ENCODE measurements at regions not wholly inside any gene's neighbourhood (a gene's known extent, or its start where the extent isn't known, plus 50 kb on each side); places are given as distances from the start of the nearest gene placed in this dataset.

- no peak for ATAC-seq (replicated peaks in 6 of 8)
- no peak overlapping the region for H3K27ac ChIP-seq
- WGBS, 10 experiments, result 47 to 90% (median 80%) methylated on average over 1 to 2 of the region's 2 CpGs; no CpG with 5 or more reads in 5 of the 10 experiments
- in situ Hi-C loops (cut with MboI; ENCODE audit: low pct_unique_long_range_greater_than_20kb in 2 of 9, low sequenced_read_pairs in 9 of 9, unreplicated experiment in 9 of 9), result no loop called here
- H3K4me3 ChIP-seq, result no peak overlapping the region
- H3K4me1 ChIP-seq (replicated peaks in 1 of 2), result no peaks in the 10 kb centered on the region
Measured at GRCh38 chrX:21056622-21057021, 317.6 kb upstream of the CNKSR2 start.

DNA sequence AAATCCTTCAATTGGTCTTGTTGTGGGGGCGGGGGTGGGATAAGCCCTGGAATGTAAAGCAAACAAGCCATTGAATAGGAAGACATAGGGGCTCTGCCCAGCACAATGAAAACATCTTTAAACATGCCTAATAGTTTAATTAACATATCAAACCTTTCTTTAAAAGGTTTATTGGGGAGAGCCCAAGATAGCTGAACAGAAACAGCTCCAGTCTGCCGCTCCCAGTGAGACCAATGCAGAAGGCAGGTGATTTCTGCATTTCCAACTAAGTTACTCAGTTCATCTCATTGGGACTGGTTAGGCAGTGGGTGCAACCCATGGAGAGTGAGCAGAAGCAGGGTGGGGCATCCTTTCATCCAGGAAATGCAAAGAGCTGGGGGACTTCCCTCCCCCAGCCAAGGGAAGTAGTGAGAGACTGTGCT, 327.2 kb upstream of the CNKSR2 start:
- in situ Hi-C loops (cut with MboI; ENCODE audit: low pct_unique_long_range_greater_than_20kb in 2 of 9, low sequenced_read_pairs in 9 of 9, unreplicated experiment in 9 of 9), result no loop called here
- Histone ChIP-seq H3K4me1 (replicated peaks in 1 of 2) (no peaks in the 10 kb centered on the region), H3K27ac (no peak overlapping the region), H3K4me3 (no peak overlapping the region)
- ATAC-seq (replicated peaks in 6 of 8), result peak in 2 of 8 experiments; percentile 26 to 51
- 0 to 40% (median 29%) methylated on average over 1 to 2 of the region's 2 CpGs; no CpG with 5 or more reads in 7 of the 10 experiments for WGBS, 10 experiments

DNA sequence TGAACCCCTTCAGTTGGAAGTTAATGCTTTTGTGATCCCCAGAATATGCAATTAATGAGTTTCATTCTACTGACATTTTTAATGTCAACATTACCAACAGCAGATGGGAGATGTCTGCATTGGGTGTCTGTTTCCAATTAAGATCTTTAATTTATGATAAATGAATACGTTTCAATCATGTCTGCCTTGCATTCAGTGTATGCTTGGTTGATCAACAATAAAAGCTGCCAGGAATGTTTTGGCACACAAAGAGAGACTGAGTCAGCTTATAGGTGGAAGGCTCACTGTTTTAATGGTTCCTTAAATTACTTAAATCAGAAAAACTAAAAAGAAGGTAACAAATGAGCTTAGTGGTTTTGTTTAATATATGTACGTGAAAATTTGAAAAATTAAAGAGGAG, 359.9 kb upstream of the CNKSR2 start:
- Histone ChIP-seq H3K4me1 (replicated peaks in 1 of 2) (no peaks in the 10 kb centered on the region), H3K4me3 (no peak overlapping the region), H3K27ac (no peak overlapping the region)
- in situ Hi-C loops (cut with MboI; ENCODE audit: low pct_unique_long_range_greater_than_20kb in 2 of 9, low sequenced_read_pairs in 9 of 9, unreplicated experiment in 9 of 9), result no loop called here
- WGBS, 10 experiments, result 7 to 100% (median 44%) methylated on average over 1 to 2 of the region's 2 CpGs; no CpG with 5 or more reads in 6 of the 10 experiments
- no peak for ATAC-seq (replicated peaks in 6 of 8)

- WGBS, 10 experiments, result 0 to 79% (median 40%) methylated on average over 1 to 2 of the region's 2 CpGs; no CpG with 5 or more reads in 5 of the 10 experiments
- no peak overlapping the region for H3K27ac ChIP-seq
- no peak overlapping the region for H3K4me3 ChIP-seq
- peak in 2 of 8 experiments; percentile 31 to 81 for ATAC-seq (replicated peaks in 6 of 8)
- H3K4me1 ChIP-seq (replicated peaks in 1 of 2), result no peaks in the 10 kb centered on the region
- in situ Hi-C loops (cut with MboI; ENCODE audit: low pct_unique_long_range_greater_than_20kb in 2 of 9, low sequenced_read_pairs in 9 of 9, unreplicated experiment in 9 of 9), result no loop called here
Measured at GRCh38 chrX:21004835-21005234, 369.4 kb upstream of the CNKSR2 start.

DNA sequence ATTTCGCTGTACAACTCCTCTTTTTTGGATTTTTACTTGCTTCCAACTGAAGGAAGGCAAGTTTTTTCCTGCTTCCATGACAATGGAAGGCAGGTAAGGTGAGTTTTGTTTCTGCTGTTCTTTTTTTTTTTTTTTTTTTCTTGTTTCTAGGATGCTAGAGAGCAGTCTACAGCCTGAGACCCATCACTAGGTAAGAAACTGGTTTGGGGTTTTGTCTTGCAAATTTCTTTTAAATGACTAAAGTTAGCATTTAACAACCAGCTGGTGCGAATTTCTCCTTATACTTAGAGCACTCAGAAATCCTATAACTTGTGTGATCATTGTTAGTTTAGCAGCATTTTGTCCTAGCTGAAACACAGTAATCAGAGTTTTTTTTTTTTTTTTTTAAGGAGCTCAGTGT, 378.4 kb upstream of the CNKSR2 start:
- Histone ChIP-seq H3K4me1 (replicated peaks in 1 of 2) (no peaks in the 10 kb centered on the region), H3K27ac (no peak overlapping the region), H3K4me3 (no peak overlapping the region)
- no peak for ATAC-seq (replicated peaks in 6 of 8)
- in situ Hi-C loops (cut with MboI; ENCODE audit: low pct_unique_long_range_greater_than_20kb in 2 of 9, low sequenced_read_pairs in 9 of 9, unreplicated experiment in 9 of 9), result no loop called here
- 0 to 86% (median 51%) methylated on average over 1 to 2 of the region's 2 CpGs; no CpG with 5 or more reads in 4 of the 10 experiments for WGBS, 10 experiments

DNA sequence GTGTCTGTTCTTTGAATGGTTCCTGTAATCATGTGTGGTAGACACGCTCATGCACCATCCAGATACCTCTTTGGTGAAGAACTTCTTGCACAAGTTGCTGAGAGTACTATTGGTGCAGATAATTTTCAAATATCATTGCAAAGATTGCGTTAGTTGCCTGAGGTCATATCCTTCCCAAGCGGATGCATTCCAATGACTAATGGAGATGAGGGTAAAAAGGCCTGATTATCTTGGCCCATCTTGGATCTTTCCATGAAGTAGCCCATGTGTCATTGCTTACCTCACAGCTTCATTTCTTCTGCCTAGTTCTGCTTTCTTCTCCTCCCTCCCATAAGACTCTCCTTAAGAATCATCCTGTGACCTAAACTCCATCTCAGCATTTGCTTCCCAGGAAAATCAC, 384.9 kb upstream of the CNKSR2 start:
- no peak overlapping the region for H3K4me3 ChIP-seq
- no peak overlapping the region for H3K27ac ChIP-seq
- in situ Hi-C loops (cut with MboI; ENCODE audit: low pct_unique_long_range_greater_than_20kb in 2 of 9, low sequenced_read_pairs in 9 of 9, unreplicated experiment in 9 of 9), result no loop called here
- no peaks in the 10 kb centered on the region for H3K4me1 ChIP-seq (replicated peaks in 1 of 2)
- ATAC-seq (replicated peaks in 6 of 8), result no peak
- WGBS, 10 experiments, result 0 to 56% (median 41%) methylated on average over 1 to 3 of the region's 3 CpGs; no CpG with 5 or more reads in 7 of the 10 experiments

DNA sequence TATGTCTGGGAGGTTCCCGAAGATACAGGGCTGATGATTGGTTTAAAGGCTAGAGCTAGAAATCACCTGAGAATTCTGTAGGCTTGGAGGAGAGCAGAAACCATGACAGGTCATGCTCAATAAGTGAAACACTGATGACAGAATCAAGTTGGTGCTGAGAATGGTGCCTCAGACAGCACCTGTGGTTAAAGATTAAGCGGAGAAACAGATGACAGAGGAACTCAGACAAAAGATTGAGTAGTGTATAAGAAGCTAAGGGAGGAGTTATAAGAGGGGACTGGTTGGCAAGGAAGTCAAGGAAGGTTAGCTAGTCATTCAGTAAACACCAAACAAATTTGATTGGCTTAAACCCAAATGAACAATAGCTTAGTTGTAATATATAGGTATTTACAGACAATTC, 385.4 kb upstream of the CNKSR2 start:
- no peak overlapping the region for H3K4me3 ChIP-seq
- no peak for ATAC-seq (replicated peaks in 6 of 8)
- WGBS, 10 experiments, result 0 to 100% (median 71%) methylated on average over 1 to 2 of the region's 2 CpGs; no CpG with 5 or more reads in 4 of the 10 experiments
- H3K4me1 ChIP-seq (replicated peaks in 1 of 2), result no peaks in the 10 kb centered on the region
- in situ Hi-C loops (cut with MboI; ENCODE audit: low pct_unique_long_range_greater_than_20kb in 2 of 9, low sequenced_read_pairs in 9 of 9, unreplicated experiment in 9 of 9), result no loop called here
- no peak overlapping the region for H3K27ac ChIP-seq

DNA sequence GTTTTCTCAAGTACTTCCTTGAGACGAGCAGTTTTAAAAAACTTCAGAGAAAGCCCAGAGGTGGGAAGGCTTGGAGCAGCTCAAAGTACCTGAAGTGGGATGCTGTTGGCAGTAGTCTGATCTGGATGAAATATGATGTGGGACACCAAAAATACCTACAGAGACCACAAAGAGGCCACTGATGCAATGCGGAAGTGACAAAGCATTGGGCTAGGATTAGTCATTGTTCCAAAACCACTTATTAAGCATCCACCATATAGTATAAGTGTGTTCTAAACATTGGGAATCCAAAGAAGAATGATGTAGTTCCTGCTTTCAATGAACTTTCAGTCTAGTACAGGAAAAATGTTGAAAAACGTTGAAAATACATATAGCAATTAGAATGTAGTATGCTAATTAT, 386.1 kb upstream of the CNKSR2 start:
- Histone ChIP-seq H3K4me1 (replicated peaks in 1 of 2) (no peaks in the 10 kb centered on the region), H3K4me3 (no peak overlapping the region), H3K27ac (no peak overlapping the region)
- 0 to 100% (median 75%) methylated on average over 1 to 2 of the region's 3 CpGs; no CpG with 5 or more reads in 3 of the 10 experiments for WGBS, 10 experiments
- in situ Hi-C loops (cut with MboI; ENCODE audit: low pct_unique_long_range_greater_than_20kb in 2 of 9, low sequenced_read_pairs in 9 of 9, unreplicated experiment in 9 of 9), result no loop called here
- no peak for ATAC-seq (replicated peaks in 6 of 8)

- H3K27ac ChIP-seq, result no peak overlapping the region
- in situ Hi-C loops (cut with MboI; ENCODE audit: low pct_unique_long_range_greater_than_20kb in 2 of 9, low sequenced_read_pairs in 9 of 9, unreplicated experiment in 9 of 9), result no loop called here
- ATAC-seq (replicated peaks in 6 of 8), result peak in 1 of 8 experiments; percentile 16
- no peaks in the 10 kb centered on the region for H3K4me1 ChIP-seq (replicated peaks in 1 of 2)
- no peak overlapping the region for H3K4me3 ChIP-seq
- WGBS, 10 experiments, result 20 to 60% (median 31%) methylated on average over 1 of the region's 1 CpG; no CpG with 5 or more reads in 7 of the 10 experiments
Measured at GRCh38 chrX:20980426-20980825, 393.8 kb upstream of the CNKSR2 start.

GRCh38 chrX:20974326-20974725, 399.9 kb upstream of the CNKSR2 start:
- H3K4me3 ChIP-seq, result no peak overlapping the region
- WGBS, 10 experiments, result 40 to 100% (median 71%) methylated on average over 1 of the region's 2 CpGs; no CpG with 5 or more reads in 5 of the 10 experiments
- no peak overlapping the region for H3K27ac ChIP-seq
- no peak for ATAC-seq (replicated peaks in 6 of 8)
- in situ Hi-C loops (cut with MboI; ENCODE audit: low pct_unique_long_range_greater_than_20kb in 2 of 9, low sequenced_read_pairs in 9 of 9, unreplicated experiment in 9 of 9), result loop anchor here in 1 of 9 experiments (25.0 kb wide), 1 partner anchor 437 kb away; no protein-coding TSS in a partner anchor
- H3K4me1 ChIP-seq (replicated peaks in 1 of 2), result no peaks in the 10 kb centered on the region

DNA sequence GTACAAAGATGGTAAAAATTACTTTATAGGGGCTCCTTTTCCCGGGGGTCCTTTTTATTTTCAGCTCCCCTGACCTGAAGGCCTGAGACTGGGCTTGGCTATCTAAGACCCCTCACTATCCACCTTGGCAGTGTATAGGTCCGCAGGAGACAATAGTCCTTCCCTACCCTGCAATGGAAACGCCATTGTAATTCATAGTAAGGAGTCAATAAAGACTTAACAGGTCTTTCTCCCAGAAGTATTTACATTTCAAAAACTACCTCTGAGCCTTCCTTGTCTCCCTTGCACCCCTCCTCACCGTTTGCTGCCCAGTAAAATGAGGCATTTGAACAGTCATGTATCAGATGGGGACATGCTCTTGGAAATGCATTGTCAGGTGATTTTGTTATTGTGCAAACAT, 401.2 kb upstream of the CNKSR2 start:
- Histone ChIP-seq H3K4me3 (no peak overlapping the region), H3K27ac (no peak overlapping the region), H3K4me1 (replicated peaks in 1 of 2) (no peaks in the 10 kb centered on the region)
- in situ Hi-C loops (cut with MboI; ENCODE audit: low pct_unique_long_range_greater_than_20kb in 2 of 9, low sequenced_read_pairs in 9 of 9, unreplicated experiment in 9 of 9), result loop anchor here in 1 of 9 experiments (25.0 kb wide), 1 partner anchor 436 kb away; no protein-coding TSS in a partner anchor
- ATAC-seq (replicated peaks in 6 of 8), result no peak
- WGBS, 10 experiments, result 14 to 50% (median 35%) methylated on average over 1 to 4 of the region's 4 CpGs; no CpG with 5 or more reads in 6 of the 10 experiments

DNA sequence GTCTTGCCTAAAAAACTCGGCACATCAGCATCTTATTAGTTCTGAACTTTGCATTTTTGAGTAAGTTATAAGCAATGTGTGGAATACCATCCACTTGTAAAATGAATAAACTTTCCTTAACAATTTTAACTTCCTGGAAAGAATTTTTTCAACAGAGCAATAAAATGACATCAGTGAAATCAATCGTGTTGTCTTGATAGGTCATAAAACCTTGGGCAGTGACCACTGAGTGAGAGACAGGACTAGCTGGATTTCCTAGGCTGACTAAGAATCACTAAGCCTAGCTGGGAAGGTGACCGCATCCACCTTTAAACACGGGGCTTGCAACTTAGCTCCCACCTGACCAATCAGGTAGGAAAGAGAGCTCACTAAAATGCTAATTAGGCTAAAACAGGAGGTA, 403.0 kb upstream of the CNKSR2 start:
- Histone ChIP-seq H3K4me1 (replicated peaks in 1 of 2) (no peaks in the 10 kb centered on the region), H3K4me3 (no peak overlapping the region), H3K27ac (no peak overlapping the region)
- ATAC-seq (replicated peaks in 6 of 8), result no peak
- in situ Hi-C loops (cut with MboI; ENCODE audit: low pct_unique_long_range_greater_than_20kb in 2 of 9, low sequenced_read_pairs in 9 of 9, unreplicated experiment in 9 of 9), result loop anchor here in 1 of 9 experiments (25.0 kb wide), 1 partner anchor 434 kb away; no protein-coding TSS in a partner anchor
- WGBS, 10 experiments, result 7 to 100% (median 89%) methylated on average over 1 to 4 of the region's 4 CpGs; no CpG with 5 or more reads in 4 of the 10 experiments

GRCh38 chrX:20969565-20969964, 404.7 kb upstream of the CNKSR2 start:
- ATAC-seq (replicated peaks in 6 of 8), result no peak
- Histone ChIP-seq H3K4me1 (replicated peaks in 1 of 2) (no peaks in the 10 kb centered on the region), H3K27ac (no peak overlapping the region), H3K4me3 (no peak overlapping the region)
- in situ Hi-C loops (cut with MboI; ENCODE audit: low pct_unique_long_range_greater_than_20kb in 2 of 9, low sequenced_read_pairs in 9 of 9, unreplicated experiment in 9 of 9), result loop anchor here in 1 of 9 experiments (25.0 kb wide), 1 partner anchor 432 kb away; no protein-coding TSS in a partner anchor
- 43 to 90% methylated on average over 1 of the region's 1 CpG; no CpG with 5 or more reads in 8 of the 10 experiments for WGBS, 10 experiments

DNA sequence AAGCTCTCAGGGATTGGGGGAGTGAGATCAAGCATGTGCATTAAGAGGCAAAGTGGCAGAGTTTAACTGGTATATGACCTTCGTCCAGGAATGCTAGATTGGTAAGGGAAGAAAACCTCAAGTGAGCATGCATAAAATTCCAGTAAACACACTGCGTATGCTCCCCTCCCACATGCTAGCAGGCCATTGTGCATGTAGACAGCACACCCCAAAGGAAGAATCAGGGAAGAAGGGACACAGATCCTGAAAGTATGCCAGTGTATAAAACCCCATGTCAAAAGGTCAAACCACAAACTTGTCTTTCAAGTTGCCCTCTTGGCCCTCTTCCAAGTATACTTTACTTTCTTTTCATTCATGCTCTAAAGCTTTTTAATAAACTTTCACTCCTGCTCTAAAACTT, 405.2 kb upstream of the CNKSR2 start:
- Histone ChIP-seq H3K27ac (no peak overlapping the region), H3K4me1 (replicated peaks in 1 of 2) (no peaks in the 10 kb centered on the region), H3K4me3 (no peak overlapping the region)
- WGBS, 10 experiments, result 0 to 71% (median 67%) methylated on average over 1 to 2 of the region's 2 CpGs; no CpG with 5 or more reads in 7 of the 10 experiments
- in situ Hi-C loops (cut with MboI; ENCODE audit: low pct_unique_long_range_greater_than_20kb in 2 of 9, low sequenced_read_pairs in 9 of 9, unreplicated experiment in 9 of 9), result loop anchor here in 1 of 9 experiments (25.0 kb wide), 1 partner anchor 432 kb away; no protein-coding TSS in a partner anchor
- peak in 2 of 8 experiments; percentile 50 to 60 for ATAC-seq (replicated peaks in 6 of 8)

All from motor neuron (in vitro differentiated cells).